CD4-positive, alpha-beta T cell treated with Interferon gamma for 1 hour (primary cell): ENCODE measurements at regions not wholly inside any gene's neighbourhood (a gene's known extent, or its start where the extent isn't known, plus 50 kb on each side); places are given as distances from the start of the nearest gene placed in this dataset.

Experiments used
- DNase-seq: peaks from one replicate; pipeline ENCODE4 v3.0.0-alpha.2; 2020

DNA sequence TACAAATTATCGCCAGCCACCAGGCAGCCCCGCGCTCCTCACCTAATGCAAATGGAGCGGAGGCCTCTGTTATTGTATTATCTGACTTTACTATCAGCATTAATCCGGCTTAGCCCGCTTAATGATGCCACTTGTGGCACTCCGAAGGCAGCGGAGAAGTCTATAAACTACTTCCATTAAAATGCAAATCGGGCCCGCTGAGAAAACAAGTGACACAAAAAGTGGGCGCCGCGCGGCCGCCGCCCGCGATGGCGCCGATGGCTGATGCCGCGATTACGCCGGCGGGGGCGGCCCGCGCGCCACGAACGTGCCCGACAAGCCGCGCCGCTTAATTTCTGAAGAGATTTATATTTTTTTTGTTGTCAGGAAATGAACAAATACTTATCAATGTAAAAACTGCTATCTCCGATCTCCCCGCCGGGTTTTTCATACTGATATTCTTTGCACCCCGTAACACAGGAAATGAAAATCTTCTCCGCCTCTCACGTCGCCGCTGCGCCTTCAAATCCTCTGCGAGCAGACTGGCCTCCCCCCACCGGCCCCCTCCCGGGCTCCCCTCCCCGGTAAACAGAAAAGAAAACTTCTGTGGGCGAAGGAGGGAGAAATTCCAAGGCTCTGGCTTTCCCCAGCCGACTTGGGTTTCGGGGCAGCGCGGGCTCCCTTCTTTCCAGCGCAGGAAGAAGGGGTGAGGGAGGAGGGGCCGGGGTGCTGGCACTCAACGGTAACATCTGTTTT is 221.8 kb downstream of the INSIG2 start:
- peak; percentile 44 for DNase-seq

DNA sequence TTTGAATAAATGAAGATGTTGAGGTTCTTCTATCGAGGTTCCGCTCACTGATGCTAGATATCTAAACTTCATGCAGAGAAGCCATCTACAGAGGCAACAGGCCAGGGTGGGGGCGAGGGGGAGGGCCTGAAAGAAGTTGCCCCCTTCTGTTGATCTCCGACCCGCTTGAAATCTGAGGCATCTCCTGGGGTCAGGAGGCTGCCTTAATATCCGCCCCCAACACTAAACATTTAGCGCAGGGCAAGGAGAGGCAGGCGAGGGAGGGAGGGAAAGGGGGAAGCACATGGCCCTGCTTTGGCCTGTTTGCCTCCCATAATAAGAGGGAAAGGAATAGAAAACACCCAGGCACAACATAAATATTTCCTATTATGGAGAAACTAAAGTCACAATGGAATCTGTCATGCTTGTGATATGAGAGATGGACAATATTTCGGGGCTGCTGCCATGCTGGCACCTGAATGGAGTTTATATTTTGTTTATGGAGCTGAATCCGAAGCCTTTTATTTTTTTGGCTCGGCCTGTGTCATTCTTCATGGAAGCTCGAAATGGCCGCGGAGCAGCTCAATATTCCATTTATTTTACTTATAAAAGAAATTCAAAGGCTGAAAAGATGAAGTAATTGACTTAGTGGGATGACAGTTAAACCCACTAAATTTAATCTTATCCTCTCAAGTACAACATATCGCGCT is 221.1 kb downstream of the INSIG2 start:
- no peak for DNase-seq

DNA sequence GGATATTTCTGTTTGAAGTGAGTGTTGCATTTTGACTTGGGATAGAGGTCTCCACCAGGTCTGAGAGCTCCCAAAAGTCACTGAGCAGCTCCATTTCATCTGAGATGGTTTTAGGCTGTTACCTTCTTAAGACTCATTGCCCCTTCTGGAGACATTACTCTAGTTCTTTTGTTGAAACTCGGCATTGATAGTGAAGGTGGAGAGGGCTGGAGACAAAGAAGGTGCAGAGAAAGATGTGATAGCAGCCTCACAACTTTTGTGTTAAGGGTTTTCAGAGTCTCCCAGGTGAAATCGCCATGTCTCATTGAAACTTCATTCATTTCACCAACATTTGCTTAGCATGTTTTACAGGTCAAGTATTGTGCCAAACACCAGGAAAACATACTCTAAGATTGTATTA is 219.6 kb downstream of the INSIG2 start:
- DNase-seq, result no peak

DNA sequence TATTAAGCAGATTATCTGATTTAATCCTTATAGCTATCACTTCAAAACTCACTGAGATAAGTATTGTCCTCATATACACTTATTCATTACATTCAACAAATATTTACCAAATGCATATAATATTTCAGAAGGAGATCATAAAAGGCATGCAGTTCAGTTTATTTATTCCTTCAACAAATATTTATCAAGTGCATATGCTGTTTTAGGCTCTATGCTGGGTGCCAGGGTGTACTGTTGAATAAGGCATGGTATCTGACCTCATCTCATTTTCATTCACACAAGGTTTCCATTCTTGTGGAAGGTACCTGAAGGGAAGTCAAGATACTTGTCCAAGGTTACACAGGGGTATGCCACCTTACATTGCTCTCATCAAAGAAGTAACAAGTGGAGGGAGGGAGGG is 213.0 kb downstream of the INSIG2 start:
- DNase-seq, result no peak

DNA sequence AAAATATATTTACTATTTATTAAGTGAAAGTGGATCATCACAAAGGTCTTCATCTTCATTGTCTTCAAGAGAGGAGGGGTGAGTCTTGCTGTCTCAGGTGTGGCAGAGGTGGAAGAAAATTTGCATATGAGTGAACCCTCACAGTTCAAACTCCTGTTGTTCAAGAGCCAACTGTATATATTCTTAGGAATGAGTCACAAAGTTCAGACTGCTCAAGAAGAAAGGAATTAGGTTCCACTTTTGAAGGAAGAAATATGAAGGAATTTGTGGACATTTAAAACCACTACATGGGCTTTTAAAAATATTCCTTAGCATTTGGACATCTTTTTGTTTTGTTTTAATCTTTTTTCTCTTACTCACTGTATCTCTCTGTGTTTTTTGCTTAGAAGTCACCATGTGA is 212.6 kb downstream of the INSIG2 start:
- DNase-seq, result no peak

DNA sequence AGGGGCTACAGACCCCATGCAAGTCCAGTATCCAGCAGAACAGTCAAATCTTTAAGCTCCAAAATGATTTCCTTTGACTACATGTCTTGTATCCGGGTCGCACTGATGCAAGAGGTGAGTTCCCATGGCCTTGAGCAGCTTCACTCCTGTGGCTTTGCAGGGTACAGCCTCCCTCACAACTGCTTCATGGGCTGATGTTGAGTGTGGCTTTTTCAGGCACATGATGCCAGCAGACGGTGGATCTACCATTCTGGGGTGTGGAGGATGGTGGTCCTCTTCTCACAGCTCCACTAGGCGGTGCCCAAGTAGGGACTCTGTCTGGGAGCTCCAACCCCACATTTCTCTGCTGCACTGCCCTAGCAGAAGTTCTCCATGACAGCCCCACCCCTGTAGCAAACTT is 208.4 kb downstream of the INSIG2 start:
- no peak for DNase-seq

DNA sequence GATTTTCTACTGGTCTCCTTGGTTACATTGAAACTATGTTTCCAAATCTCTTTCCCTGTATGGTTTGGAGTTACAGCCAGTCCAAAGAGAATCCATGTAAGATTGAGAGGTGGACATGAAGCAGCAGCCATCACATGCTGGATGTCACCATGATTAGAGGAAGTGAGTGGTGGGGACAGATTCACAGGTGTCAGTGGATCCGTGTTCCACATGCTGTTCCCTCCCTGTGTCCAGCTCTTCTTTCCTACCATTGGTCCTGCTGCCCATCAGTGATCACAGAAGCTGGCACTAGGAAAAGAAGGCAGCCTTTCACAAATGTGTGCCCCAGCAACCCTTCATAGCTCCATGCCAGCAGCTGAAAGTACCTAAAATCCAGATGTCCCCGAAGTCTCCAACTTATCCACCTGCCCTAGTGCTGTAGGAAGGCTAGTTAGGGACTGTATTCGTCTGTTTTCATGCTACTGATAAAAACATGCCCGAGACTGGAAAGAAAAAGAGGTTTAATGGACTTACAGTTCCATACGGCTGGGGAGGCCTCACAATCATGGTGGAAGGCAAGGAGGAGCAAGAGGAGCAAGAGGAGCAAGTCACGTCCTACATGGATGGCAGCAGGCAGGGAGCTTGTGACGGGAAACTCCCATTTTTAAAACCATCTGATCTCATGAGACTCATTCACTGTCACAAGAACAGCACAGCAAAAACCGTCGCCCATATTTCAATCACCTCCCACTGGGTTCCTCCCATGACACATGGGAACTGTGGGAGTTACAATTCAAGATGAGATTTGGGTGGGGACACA is 207.5 kb downstream of the INSIG2 start:
- no peak for DNase-seq

DNA sequence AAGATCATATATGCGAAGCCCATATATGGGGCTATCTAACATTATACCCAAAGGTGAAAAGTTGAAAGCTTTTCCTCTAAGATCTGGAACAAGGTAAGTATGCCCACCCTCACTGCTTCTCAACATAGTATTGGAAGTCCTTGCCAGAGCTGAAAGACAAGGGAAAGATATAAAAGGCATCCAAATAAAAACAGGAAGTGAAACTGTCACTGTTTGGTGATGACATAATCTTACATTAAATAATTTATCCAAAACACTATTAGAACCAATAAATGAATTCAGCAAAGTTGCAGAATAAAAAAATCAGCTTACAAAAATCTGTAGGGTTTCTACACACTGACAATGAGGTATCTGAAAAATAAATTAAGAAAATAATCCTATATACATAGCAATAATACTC is 205.8 kb downstream of the INSIG2 start:
- no peak for DNase-seq

DNA sequence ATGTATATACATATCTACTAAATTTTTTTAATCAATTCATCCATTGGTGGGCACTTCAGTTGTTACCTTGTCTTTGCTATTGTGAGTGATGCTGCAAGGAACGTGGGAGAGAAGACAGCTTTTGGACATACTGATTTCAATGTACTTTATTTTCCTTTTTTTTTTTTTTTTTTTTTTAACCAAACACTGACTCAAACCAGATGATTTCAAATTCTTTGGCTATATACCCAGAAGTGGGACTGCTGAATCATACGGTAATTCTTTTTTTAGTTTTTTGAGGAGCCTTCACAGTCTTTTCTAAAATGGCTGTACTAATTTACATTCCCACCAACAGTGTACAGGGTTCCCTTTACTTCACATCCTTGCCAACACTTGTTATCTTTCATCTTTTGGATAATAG is 204.7 kb downstream of the INSIG2 start:
- DNase-seq, result no peak

DNA sequence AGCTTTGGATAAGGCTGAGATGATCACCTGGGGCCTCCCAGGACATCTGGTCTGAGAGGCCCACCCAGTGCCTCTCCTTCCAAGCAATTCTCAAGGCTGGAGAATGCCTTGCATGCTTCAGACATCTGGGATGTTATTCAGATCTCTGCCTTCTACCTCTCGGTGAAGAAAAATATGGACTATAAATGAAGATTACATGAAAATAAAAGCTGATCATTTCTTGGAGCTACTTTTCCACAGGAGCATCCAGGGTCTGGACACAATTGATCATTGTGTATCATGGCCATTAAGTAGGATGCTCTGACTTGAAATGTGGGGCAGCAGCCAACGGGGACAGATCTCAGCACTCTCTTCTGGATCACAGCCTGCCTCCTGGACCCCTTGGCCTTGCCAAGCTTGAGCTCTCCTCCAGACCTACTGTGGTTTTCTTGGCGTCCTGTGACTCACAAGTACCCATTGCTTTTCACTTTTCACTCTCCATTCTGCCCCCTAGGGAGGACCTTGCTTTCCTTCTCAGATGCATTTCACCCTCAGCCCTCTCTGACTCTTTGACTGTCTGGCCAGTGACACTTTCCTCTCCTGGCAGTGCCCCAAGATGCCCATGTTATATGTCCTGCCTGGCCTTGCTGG is 203.1 kb downstream of the INSIG2 start:
- no peak for DNase-seq

DNA sequence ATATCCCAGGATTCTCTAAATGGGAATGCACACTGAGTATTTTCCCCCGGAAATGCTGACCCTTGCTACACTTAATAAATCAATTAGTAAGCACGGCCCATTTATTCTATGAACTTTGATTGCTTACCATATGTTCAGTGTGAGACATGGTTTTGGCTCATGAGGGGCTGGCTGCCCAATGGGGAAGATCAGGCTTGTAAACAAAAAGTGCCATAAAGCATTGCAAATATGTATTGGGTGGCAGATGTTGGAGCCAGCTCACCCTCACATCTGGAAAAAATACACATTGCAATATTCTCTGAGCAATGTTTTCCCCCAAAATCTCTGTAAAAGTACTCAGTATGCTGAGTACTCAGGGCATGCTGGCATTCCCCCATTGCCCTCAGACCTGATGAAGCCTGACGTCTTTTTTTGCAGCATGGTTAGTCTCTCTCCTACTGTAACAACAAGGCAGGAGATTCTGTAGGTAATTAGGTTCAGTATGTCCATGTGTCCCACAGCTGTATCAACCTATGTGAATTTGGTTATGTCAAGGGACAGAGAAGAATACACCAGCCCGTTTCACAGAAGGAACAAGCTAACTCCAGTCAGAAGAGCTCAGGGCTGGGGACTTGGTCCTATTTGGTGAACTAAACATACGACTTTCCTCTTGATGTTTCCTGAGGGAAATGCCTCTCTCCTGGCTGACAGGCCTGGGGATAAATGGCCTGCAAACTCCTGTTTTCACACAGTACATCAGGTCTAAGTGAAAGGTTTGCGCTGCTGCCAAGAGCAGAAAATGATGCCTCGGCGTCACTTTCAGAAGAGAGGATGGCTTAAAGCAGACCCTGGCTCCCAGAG is 202.4 kb downstream of the INSIG2 start:
- no peak for DNase-seq

DNA sequence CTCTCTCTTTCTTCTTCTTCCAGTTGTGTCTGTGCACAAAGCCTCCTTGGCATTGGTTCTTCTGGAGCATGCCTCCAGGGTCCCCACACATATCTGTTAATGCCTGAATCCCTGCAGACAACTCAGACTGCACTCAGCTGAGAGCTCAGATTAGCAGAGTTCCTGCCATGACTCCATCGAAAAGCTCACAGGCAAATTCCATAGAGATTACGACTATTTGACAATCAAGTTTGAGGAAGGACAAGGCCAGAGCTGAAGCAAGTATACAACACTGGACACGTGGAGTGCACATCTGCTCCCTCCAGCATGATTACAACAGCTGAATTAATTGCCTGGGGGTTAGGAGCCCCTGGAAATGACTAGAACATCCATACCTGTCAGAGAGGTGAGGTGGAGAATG is 190.7 kb downstream of the INSIG2 start:
- no peak for DNase-seq

DNA sequence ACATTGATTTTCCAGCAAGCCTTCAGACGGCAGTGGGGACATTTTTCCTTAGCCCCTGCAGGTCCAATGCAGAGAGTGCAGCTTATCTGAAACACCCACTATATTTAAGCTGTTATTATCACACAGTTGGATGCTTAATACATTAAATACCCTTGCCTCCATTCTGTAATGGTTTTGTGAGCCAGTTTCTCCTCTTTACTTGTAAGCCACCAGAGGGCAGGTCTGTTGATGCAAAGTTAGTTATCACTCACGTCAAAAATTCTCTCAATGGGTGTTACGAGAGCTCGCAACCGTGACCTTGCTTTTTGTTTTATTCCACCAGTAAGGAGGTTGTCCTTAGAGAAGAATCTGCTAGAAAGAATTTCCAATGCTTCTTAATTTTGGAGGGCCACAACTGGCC is 189.8 kb downstream of the INSIG2 start:
- no peak for DNase-seq

DNA sequence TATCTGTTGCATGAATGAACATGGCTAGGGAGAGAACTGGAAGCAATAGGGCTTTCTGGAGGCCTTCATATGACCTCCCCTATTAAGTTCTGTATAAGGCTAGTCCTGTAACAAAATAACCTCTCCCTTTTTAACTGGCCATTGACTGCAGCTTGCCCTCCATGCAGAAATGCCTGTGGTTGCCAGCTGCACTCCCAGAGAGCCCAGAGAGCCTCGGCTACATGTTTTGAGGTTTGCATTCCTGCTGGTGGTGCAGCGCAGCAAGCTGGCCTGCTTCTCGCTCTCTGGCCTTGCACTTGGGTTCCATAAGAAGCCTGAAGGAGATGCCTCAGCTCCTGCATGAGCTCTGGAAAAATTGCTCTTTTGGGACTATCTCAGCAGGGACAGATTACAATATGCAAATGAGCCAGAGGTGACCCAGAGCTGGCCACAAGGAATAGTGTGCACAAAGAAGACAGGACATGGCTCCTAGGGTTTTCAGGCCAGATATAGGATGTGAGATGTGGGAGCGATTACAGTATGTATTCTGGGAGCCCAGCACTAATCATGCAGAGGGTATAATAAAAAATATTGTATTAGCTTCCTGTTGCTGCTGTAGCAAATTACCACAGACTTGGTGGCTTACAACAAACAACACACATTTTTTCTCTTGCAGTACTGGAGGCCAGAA is 186.7 kb downstream of the INSIG2 start:
- DNase-seq, result no peak

DNA sequence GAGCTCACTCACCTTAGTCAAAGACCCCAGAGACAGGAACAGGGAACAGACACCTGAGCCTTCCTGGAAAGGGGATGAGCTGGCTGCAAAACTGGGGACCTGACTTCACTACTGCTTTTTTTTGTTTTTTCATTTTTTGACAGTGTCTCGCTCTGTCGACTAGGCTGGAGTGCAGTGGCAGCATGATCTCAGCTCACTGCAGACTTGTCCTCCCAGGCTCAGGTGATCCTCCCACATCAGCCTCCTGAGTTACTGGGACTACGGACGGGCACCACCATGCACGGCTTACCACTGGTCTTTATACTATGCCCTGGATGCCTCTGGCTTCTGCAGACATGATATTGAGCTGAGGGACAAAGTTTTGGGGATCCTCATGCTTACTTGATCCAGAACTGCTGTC is 184.1 kb downstream of the INSIG2 start:
- DNase-seq, result no peak

DNA sequence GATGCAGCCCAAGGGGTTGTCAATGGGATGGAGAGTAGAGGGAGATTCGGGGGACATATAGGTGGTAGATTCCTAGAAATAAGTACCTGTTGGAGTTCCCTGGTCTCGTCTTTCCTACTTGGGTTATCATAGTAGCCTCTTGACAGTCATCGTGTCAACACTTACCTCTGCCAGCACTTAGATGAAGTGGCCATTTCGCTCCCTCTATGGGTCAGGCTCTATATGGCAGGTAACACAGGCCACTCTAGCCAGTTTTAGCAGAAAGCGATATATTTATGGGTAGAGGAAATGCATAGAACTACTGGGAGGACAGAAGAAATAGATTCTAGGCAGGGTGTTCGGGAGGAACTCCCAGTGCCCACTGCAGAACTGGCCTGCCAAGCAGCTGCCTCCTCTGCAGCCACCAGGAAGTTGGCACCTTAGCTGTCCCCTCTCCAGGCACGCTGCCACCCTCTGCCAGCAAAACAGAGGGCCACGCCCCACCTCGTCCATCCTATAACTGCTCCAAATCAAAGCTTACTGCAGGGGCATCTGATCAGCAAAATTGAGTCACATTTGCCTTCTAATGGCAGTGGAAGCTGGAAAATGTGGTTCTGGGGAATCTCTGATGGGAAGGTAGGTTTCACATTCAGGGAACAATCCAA is 181.3 kb downstream of the INSIG2 start:
- no peak for DNase-seq

DNA sequence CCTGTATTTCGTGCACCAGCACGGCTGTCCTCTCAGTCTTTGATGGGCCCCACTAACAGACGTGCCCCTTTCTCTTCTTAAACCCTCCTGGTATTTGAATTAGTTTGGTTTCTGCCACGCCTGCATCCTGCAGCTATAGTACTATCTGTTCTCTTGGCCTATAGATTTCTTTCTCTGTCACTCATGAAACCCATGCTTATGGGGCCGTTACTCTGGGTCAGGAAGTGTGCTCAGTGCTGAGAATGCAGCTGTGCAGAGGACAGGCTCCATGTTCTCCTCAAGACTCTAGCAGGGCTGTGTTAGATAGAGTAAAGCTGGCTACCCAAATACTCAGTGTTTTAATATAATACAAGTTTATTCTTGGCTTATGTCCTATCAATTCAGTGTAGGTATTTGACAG is 180.0 kb downstream of the INSIG2 start:
- no peak for DNase-seq

DNA sequence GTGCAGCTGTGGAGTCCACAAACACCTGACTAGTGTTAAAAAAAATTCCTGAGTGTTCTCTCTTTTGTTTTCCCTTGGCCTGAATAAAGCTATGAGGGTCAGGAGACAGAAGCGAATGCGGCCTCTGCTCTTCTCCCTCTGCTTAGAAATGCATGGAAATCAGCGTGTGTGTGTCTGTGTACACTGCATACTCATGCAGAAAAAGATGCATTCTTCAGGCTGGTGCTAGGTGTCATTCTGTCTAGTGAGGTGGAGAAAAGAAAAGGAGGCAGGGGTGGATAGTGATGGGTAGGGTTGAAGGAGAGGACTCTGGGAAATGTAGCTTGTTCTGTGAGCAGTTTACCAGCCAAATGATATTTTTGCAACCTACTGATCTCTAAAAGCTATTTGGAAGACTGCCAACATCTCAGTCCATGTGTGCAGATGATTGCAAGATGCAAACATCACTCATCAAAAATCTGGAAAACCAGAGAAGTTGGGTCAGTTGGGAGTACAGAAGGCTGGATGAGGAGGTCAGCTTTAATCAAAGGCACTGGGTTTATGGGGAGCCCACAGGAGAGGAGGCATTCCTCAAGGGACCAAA is 177.7 kb downstream of the INSIG2 start:
- no peak for DNase-seq

DNA sequence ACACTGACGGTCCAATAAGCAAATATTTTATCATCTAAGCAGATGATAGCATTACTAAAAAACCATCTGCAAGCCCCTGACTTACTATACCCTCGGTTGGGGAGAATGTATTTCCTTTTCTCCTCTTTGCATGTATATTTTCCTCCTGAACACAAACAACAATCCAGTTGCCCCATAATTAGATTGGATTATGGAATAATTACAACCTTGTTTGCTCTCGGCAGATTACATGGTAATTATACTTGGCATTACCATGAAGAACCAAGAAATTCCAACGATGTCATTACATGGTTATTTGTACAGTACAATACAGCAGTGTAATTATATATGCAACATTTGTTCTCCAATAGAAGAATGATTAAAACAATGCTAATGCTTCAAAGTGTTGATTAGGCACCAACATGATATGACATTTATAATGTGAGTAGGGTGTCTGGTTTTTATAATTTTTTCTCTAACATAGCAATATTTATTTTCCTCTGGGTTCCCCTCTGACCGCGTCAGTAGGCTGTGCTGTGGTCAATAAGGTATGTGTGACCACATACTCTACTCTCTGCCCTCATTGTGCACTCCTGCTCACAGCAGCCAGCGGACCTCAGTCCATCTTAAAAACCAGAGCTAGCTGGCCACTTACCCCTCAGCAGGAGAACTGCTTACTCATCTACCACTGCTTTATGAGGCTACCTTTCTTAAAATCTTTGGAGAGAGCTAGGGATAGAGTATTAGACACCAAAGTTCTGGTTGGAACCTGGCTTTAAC is 176.1 kb downstream of the INSIG2 start:
- no peak for DNase-seq

DNA sequence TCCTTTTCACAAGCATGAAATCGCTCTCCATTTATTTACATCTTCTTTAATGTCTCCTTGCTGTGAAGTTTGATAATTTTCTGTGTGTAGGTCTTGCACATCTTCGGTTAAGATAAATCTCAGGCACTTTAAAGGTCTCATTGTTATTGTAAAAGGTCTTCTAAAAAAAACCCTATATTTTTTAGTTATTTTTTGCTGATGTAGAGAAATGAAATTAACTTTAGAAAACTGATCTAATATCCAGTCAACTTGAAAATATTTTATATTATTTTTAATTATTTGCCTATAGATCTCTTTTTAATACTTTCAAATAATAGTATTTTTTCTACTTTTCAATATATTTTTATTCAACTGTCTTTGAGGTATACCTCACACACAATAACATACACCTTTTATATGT is 169.4 kb downstream of the INSIG2 start:
- no peak for DNase-seq
